ENCODE measurements at regions not wholly inside any gene's neighbourhood (a gene's known extent, or its start where the extent isn't known, plus 50 kb on each side); places are given as distances from the start of the nearest gene placed in this dataset.

- Histone ChIP-seq H3K4me1 (ENCODE audit: control insufficient read depth, insufficient read depth, low read length) (no peaks in the 10 kb centered on the region), H3K9me3 (ENCODE audit: control insufficient read depth, insufficient read depth, low read depth, low read length) (no peaks in the 10 kb centered on the region), H3K4me3 (ENCODE audit: low read depth, low read length) (no peak overlapping the region), H3K27ac (ENCODE audit: extremely low read depth, low read depth, low read length) (no peak overlapping the region), H3K36me3 (ENCODE audit: control insufficient read depth in 2 of 2, insufficient read depth in 1 of 2, low read length in 2 of 2) (no peaks in the 10 kb centered on the region)
- TF ChIP-seq ZIC2 (tag by site-specific recombination; IDR thresholded peaks at IDR 0.05) (no peak), ZNF404 (tag by site-specific recombination; IDR thresholded peaks at IDR 0.05) (no peak), ZBTB20 (tag by site-specific recombination; IDR thresholded peaks at IDR 0.05) (no peak), ZNF596 (tag by site-specific recombination; IDR thresholded peaks at IDR 0.05) (no peak), ZNF664 (tag by site-specific recombination; IDR thresholded peaks at IDR 0.05) (no peak), REST (tag by site-specific recombination; IDR thresholded peaks at IDR 0.05) (no peak), ZSCAN5A (tag by site-specific recombination; IDR thresholded peaks at IDR 0.05) (no peak), EGR2 (tag by site-specific recombination; IDR thresholded peaks at IDR 0.05; ENCODE audit: low read depth) (no peak), ZNF112 (tag by site-specific recombination; IDR thresholded peaks at IDR 0.05) (no peak), IKZF3 (tag by site-specific recombination; IDR thresholded peaks at IDR 0.05) (no peak), ZNF571 (tag by site-specific recombination; IDR thresholded peaks at IDR 0.05) (no peak), ZNF169 (tag by site-specific recombination; IDR thresholded peaks at IDR 0.05) (no peak), ZNF692 (tag by site-specific recombination; IDR thresholded peaks at IDR 0.05) (no peak)
- POLR2A ChIA-PET: no interaction called here
- CTCF ChIA-PET: no interaction called here
Measured at GRCh38 chr12:83659321-83659720, 972.6 kb downstream of the TMTC2 start.

GRCh38 chr12:83656004-83656403 is 969.3 kb downstream of the TMTC2 start:
- H3K4me1 ChIP-seq (ENCODE audit: control insufficient read depth, insufficient read depth, low read length): no peaks in the 10 kb centered on the region
- H3K4me3 ChIP-seq (ENCODE audit: low read depth, low read length): no peak overlapping the region
- no peak overlapping the region for H3K27ac ChIP-seq (ENCODE audit: extremely low read depth, low read depth, low read length)
- ChIA-PET CTCF (no interaction called here), POLR2A (no interaction called here)
- TF ChIP-seq ZNF561 (tag by site-specific recombination; IDR thresholded peaks at IDR 0.05; ENCODE audit: borderline replicate concordance): no peak
- no peak for TF ChIP-seq REST (tag by site-specific recombination; IDR thresholded peaks at IDR 0.05)
- TF ChIP-seq GLI4 (tag by site-specific recombination; IDR thresholded peaks at IDR 0.05): no peak
- TF ChIP-seq ZNF624 (tag by site-specific recombination; IDR thresholded peaks at IDR 0.05): no peak
- TF ChIP-seq ZFP3 (tag by site-specific recombination; IDR thresholded peaks at IDR 0.05; ENCODE audit: low read depth): no peak
- no peak for TF ChIP-seq WT1 (tag by site-specific recombination; IDR thresholded peaks at IDR 0.05)
- TF ChIP-seq ZNF571 (tag by site-specific recombination; IDR thresholded peaks at IDR 0.05): no peak
- no peak for TF ChIP-seq ZNF138 (tag by site-specific recombination; IDR thresholded peaks at IDR 0.05; ENCODE audit: borderline replicate concordance)
- no peak for TF ChIP-seq IKZF3 (tag by site-specific recombination; IDR thresholded peaks at IDR 0.05)
- no peak for TF ChIP-seq KLF9 (tag by site-specific recombination; IDR thresholded peaks at IDR 0.05; ENCODE audit: low read depth)
- no peak for TF ChIP-seq ZNF837 (tag by site-specific recombination; IDR thresholded peaks at IDR 0.05)
- TF ChIP-seq KLF7 (tag by site-specific recombination; IDR thresholded peaks at IDR 0.05; ENCODE audit: borderline replicate concordance): no peak
- no peak for TF ChIP-seq ZEB2 (tag by site-specific recombination; IDR thresholded peaks at IDR 0.05)
- H3K36me3 ChIP-seq (ENCODE audit: control insufficient read depth in 2 of 2, insufficient read depth in 1 of 2, low read length in 2 of 2): no peaks in the 10 kb centered on the region
- no peaks in the 10 kb centered on the region for H3K9me3 ChIP-seq (ENCODE audit: control insufficient read depth, insufficient read depth, low read depth, low read length)
